Endothelial cell of umbilical vein (primary cell): ENCODE measurements at regions not wholly inside any gene's neighbourhood (a gene's known extent, or its start where the extent isn't known, plus 50 kb on each side); places are given as distances from the start of the nearest gene placed in this dataset.

Source experiments
- BruUV-seq: library from RNA; stranded (reverse); fragments of 400-500 nt; replicated peaks from 2 replicates; lab custom pipeline; 2021; lab: Mats Ljungman, UMichigan
- CTCF ChIA-PET: fragments of 300-600, 350-600 bp; sonication (Branson Sonifier 250); formaldehyde crosslinking; loops from one replicate; lab custom pipeline; 2021; ENCODE audit warnings: antibody characterized with exemption, inconsistent platforms; lab: Charles Lee
- POLR2A ChIA-PET: fragments of 300-600, 350-600 bp; sonication (Branson Sonifier 250); formaldehyde crosslinking; loops from one replicate; lab custom pipeline; 2021; ENCODE audit warnings: antibody characterized with exemption, inconsistent platforms; lab: Charles Lee
- DNase-seq: peaks from one replicate; pipeline ENCODE4 v3.0.0-alpha.2; 2011; ENCODE audit warnings: low read depth, low spot score
- FAIRE-seq: peaks from 2 replicates; lab custom pipeline; 2011; peaks lifted over from hg19 to GRCh38; lab: Jason Lieb, UNC
- H2AFZ ChIP-seq: 2 replicates; pipeline ENCODE4 v1.6.0; 2012; ENCODE audit warnings: low read depth, low read length, control low read depth, inconsistent platforms
- H3K27ac ChIP-seq: 2 replicates; pipeline ENCODE4 v1.5.1; 2011; ENCODE audit warnings: low read depth, mild to moderate bottlenecking, control low read depth, low read length, moderate library complexity; ENCODE audit not compliant: insufficient read depth
- H3K27me3 ChIP-seq, 2 experiments: 2 replicates each; pipeline versions ENCODE4 v1.6.0 to v1.6.1; 2011; ENCODE audit warnings: low read length in 2 of 2, mixed read lengths in 1 of 2; ENCODE audit not compliant: control insufficient read depth in 2 of 2, insufficient read depth in 2 of 2
- H3K36me3 ChIP-seq, 2 experiments: 2 replicates in 1 of 2; 3 replicates in 1 of 2; pipeline ENCODE4 v1.5.1; 2011; ENCODE audit warnings: low read length in 2 of 2, mild to moderate bottlenecking in 1 of 2, moderate library complexity in 1 of 2; ENCODE audit not compliant: control insufficient read depth in 2 of 2, insufficient read depth in 2 of 2; ENCODE audit errors: extremely low read depth in 1 of 2
- H3K4me1 ChIP-seq: 3 replicates; pipeline ENCODE4 v1.5.1; 2011; ENCODE audit warnings: mild to moderate bottlenecking, low read length; ENCODE audit not compliant: control insufficient read depth, insufficient read depth; ENCODE audit errors: extremely low read depth
- H3K4me2 ChIP-seq: 2 replicates; pipeline ENCODE4 v1.6.1; 2011; ENCODE audit warnings: low read length, control low read depth, mixed read lengths; ENCODE audit not compliant: insufficient read depth
- H3K4me3 ChIP-seq, 3 experiments: fragments of 200-600 bp in 1 of 3; sonication (generic), shearing (Covaris generic) in 1 of 3; replicated peaks in 1 of 3; 2 replicates each; pipeline ENCODE4 v1.5.1; 2011 to 2016; ENCODE audit warnings: control low read depth in 3 of 3, low read length in 3 of 3, mild to moderate bottlenecking in 2 of 3, inconsistent platforms in 1 of 3, low read depth in 1 of 3, moderate library complexity in 1 of 3; ENCODE audit not compliant: insufficient read depth in 1 of 3
- H3K79me2 ChIP-seq: 2 replicates; pipeline ENCODE4 v1.6.0; 2012; ENCODE audit warnings: low read length, inconsistent platforms; ENCODE audit not compliant: control insufficient read depth, insufficient read depth
- H3K9ac ChIP-seq: replicated peaks from 2 replicates; pipeline ENCODE3; 2011; ENCODE audit warnings: low read length, control low read depth; ENCODE audit not compliant: insufficient read depth; ENCODE audit errors: extremely low read depth
- H3K9me1 ChIP-seq: replicated peaks from 3 replicates; pipeline ENCODE4 v1.6.0; 2011; ENCODE audit warnings: mild to moderate bottlenecking, low read length; ENCODE audit not compliant: control insufficient read depth, insufficient read depth; ENCODE audit errors: extremely low read depth
- H3K9me3 ChIP-seq: replicated peaks from 2 replicates; pipeline ENCODE4 v1.5.1; 2012; ENCODE audit warnings: low read length, inconsistent platforms; ENCODE audit not compliant: control insufficient read depth, insufficient read depth
- H4K20me1 ChIP-seq: replicated peaks from 2 replicates; pipeline ENCODE3; 2011; ENCODE audit warnings: mild to moderate bottlenecking, low read length; ENCODE audit not compliant: control insufficient read depth, insufficient read depth; ENCODE audit errors: extremely low read depth
- CTCF ChIP-seq, 2 donors: IDR thresholded peaks; 1 replicate in 1 of 2; 2 replicates in 1 of 2; pipeline ENCODE4 v1.5.1; 2011; ENCODE audit warnings: low read length in 2 of 2, mild to moderate bottlenecking in 2 of 2, moderate library complexity in 2 of 2, control low read depth in 1 of 2, inconsistent platforms in 1 of 2, low read depth in 1 of 2; ENCODE audit not compliant: insufficient read depth in 1 of 2; ENCODE audit errors: extremely low read depth in 1 of 2
- EZH2 ChIP-seq: IDR thresholded peaks from 2 replicates; pipeline ENCODE4 v1.6.1; 2012; ENCODE audit warnings: borderline replicate concordance, low read depth, mild to moderate bottlenecking, moderate library complexity, low read length, inconsistent platforms; ENCODE audit not compliant: severe bottlenecking
- FOS ChIP-seq: IDR thresholded peaks from 2 replicates; pipeline ENCODE4 v1.6.1; 2011; ENCODE audit warnings: mild to moderate bottlenecking, low read length, moderate library complexity, borderline replicate concordance; ENCODE audit not compliant: insufficient read depth
- GATA2 ChIP-seq: IDR thresholded peaks from 2 replicates; pipeline ENCODE4 v1.7.0; 2011; ENCODE audit warnings: low read depth, mild to moderate bottlenecking, moderate library complexity, mixed read lengths, low read length; ENCODE audit not compliant: insufficient read length, insufficient read depth
- JUN ChIP-seq: IDR thresholded peaks from 2 replicates; pipeline ENCODE4 v1.6.1; 2011; ENCODE audit warnings: borderline replicate concordance, low read depth; ENCODE audit not compliant: insufficient read length, insufficient read depth
- MYC ChIP-seq: IDR thresholded peaks from one replicate; pipeline ENCODE4 v1.6.1; 2011; ENCODE audit warnings: mild to moderate bottlenecking, low read depth, low read length
- POLR2A ChIP-seq: IDR thresholded peaks from 2 replicates; pipeline ENCODE4 v1.6.1; 2012; ENCODE audit warnings: low read depth, mild to moderate bottlenecking, control low read depth, low read length
- POLR2AphosphoS5 ChIP-seq: IDR thresholded peaks from 2 replicates; pipeline ENCODE4 v1.6.1; 2012; ENCODE audit warnings: low read depth, mild to moderate bottlenecking, control low read depth, low read length, moderate library complexity; ENCODE audit not compliant: insufficient read depth
- dilution Hi-C: fragments of 300-500 bp; cut with MboI; formaldehyde crosslinking; loops from one replicate; pipeline ENCODE4 v1.15.0; 2019; ENCODE audit warnings: low sequenced_read_pairs; ENCODE audit not compliant: extremely low pct_ligation_motif_present
- intact Hi-C: fragments of 100-400 bp; cut with micrococcal nuclease; formaldehyde crosslinking; loops from one replicate; pipeline ENCODE4 v1.10.0; 2022
- TF ChIP-seq, protein P1 (sequence below): IDR thresholded peaks from 2 replicates; pipeline ENCODE4 v1.6.1; 2011; ENCODE audit not compliant: insufficient read depth, insufficient read length

GRCh38 chr2:15793078-15793913 lies 147.1 kb upstream of the MYCN start:
- Histone ChIP-seq H3K4me2 (no peak overlapping the region), H4K20me1 (no peaks in the 10 kb centered on the region), H3K27ac (no peak overlapping the region), H3K36me3 (no peaks in the 10 kb centered on the region), H3K79me2 (no peaks in the 10 kb centered on the region), H3K9ac (no peak overlapping the region), H3K4me1 (no peaks in the 10 kb centered on the region), H3K9me1 (no peaks in the 10 kb centered on the region), H3K4me3 (no peak overlapping the region), H3K9me3 (no peaks in the 10 kb centered on the region), H2AFZ (no peak overlapping the region), H3K27me3 (no peaks in the 10 kb centered on the region)
- no TSS peak for BruUV-seq
- TF ChIP-seq MYC (no peak), CTCF (IDR thresholded peaks at IDR 0.05; ENCODE audit: extremely low read depth in 1 of 2, insufficient read depth in 1 of 2, low read depth in 1 of 2, low read length in 2 of 2) (no peak), JUN (no peak), POLR2AphosphoS5 (no peak), POLR2A (no peak), FOS (no peak), EZH2 (no peak), GATA2 (no peak)
- TF ChIP-seq, protein P1, sequence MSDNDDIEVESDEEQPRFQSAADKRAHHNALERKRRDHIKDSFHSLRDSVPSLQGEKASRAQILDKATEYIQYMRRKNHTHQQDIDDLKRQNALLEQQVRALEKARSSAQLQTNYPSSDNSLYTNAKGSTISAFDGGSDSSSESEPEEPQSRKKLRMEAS: no peak
- CTCF ChIA-PET: no interaction called here
- POLR2A ChIA-PET: no interaction called here
- intact Hi-C loops: no loop called here
- dilution Hi-C loops: no loop called here
- DNase-seq (no peak), FAIRE-seq (no peak)
